Trophoblast cell (in vitro differentiated cells and primary cell): ENCODE measurements at regions not wholly inside any gene's neighbourhood (a gene's known extent, or its start where the extent isn't known, plus 50 kb on each side); places are given as distances from the start of the nearest gene placed in this dataset.

Source experiments
- DNase-seq, 2 donors: peaks; one replicate each; pipeline ENCODE4 v3.0.0-alpha.2; 2016
- H2AFZ ChIP-seq: 2 replicates; pipeline ENCODE4 v1.6.1; 2013; ENCODE audit warnings: low read length, moderate library complexity, mild to moderate bottlenecking; ENCODE audit not compliant: insufficient read depth, poor library complexity
- H2AK5ac ChIP-seq: 2 replicates; pipeline ENCODE4 v1.6.1; 2013; ENCODE audit warnings: mild to moderate bottlenecking, low read length
- H2BK120ac ChIP-seq: 2 replicates; pipeline ENCODE4 v1.6.1; 2013; ENCODE audit warnings: low read length, mild to moderate bottlenecking, moderate library complexity; ENCODE audit not compliant: insufficient read depth, poor library complexity
- H2BK12ac ChIP-seq: 2 replicates; pipeline ENCODE4 v1.6.1; 2013; ENCODE audit warnings: mild to moderate bottlenecking, low read length, moderate library complexity
- H2BK5ac ChIP-seq: 2 replicates; pipeline ENCODE4 v1.6.1; 2013; ENCODE audit warnings: low read length, low read depth, moderate library complexity, mild to moderate bottlenecking; ENCODE audit not compliant: poor library complexity
- H3K14ac ChIP-seq: 2 replicates; pipeline ENCODE4 v1.6.1; 2013; ENCODE audit warnings: mild to moderate bottlenecking, low read length
- H3K18ac ChIP-seq: 2 replicates; pipeline ENCODE4 v1.6.1; 2013; ENCODE audit warnings: mild to moderate bottlenecking, low read length
- H3K23ac ChIP-seq: 2 replicates; pipeline ENCODE4 v1.6.1; 2013; ENCODE audit warnings: low read length
- H3K27ac ChIP-seq: 2 replicates; pipeline ENCODE4 v1.5.1; 2013; ENCODE audit warnings: low read depth, mild to moderate bottlenecking, inconsistent platforms, low read length, moderate library complexity
- H3K27me3 ChIP-seq: 2 replicates; pipeline ENCODE4 v1.6.1; 2013; ENCODE audit warnings: inconsistent platforms, mild to moderate bottlenecking, low read length, moderate library complexity; ENCODE audit not compliant: insufficient read depth
- H3K36me3 ChIP-seq, 2 experiments: 1 replicate in 1 of 2; 2 replicates in 1 of 2; pipeline ENCODE4 v1.6.1; 2013; ENCODE audit warnings: low read length in 2 of 2, mild to moderate bottlenecking in 2 of 2, moderate library complexity in 1 of 2; ENCODE audit not compliant: insufficient read depth in 2 of 2, control insufficient read depth in 1 of 2
- H3K4ac ChIP-seq: 2 replicates; pipeline ENCODE4 v1.6.1; 2013; ENCODE audit warnings: low read depth, mild to moderate bottlenecking, low read length, moderate library complexity
- H3K4me1 ChIP-seq, 2 experiments: 1 replicate in 1 of 2; 2 replicates in 1 of 2; pipeline ENCODE4 v1.6.1; 2013; ENCODE audit warnings: low read length in 2 of 2, mild to moderate bottlenecking in 2 of 2, moderate library complexity in 1 of 2; ENCODE audit not compliant: insufficient read depth in 2 of 2, control insufficient read depth in 1 of 2
- H3K4me2 ChIP-seq: 2 replicates; pipeline ENCODE4 v1.6.1; 2013; ENCODE audit warnings: inconsistent platforms, mild to moderate bottlenecking, low read length, moderate library complexity
- H3K4me3 ChIP-seq: 2 replicates; pipeline ENCODE4 v1.5.1; 2013; ENCODE audit warnings: mild to moderate bottlenecking, low read depth, low read length, inconsistent platforms
- H3K79me1 ChIP-seq: one replicate; pipeline ENCODE4 v1.6.1; 2013; ENCODE audit warnings: low read length
- H3K79me2 ChIP-seq: 2 replicates; pipeline ENCODE4 v1.6.1; 2013; ENCODE audit warnings: low read length, mild to moderate bottlenecking; ENCODE audit not compliant: control insufficient read depth, insufficient read depth, poor library complexity
- H3K9ac ChIP-seq: 2 replicates; pipeline ENCODE4 v1.6.1; 2013; ENCODE audit warnings: mild to moderate bottlenecking, low read length
- H3K9me3 ChIP-seq: 2 replicates; pipeline ENCODE4 v1.6.1; 2013; ENCODE audit warnings: low read depth, mild to moderate bottlenecking, control low read depth, inconsistent platforms, low read length; ENCODE audit not compliant: insufficient read depth
- H4K12ac ChIP-seq: 2 replicates; pipeline ENCODE4 v1.6.1; 2013; ENCODE audit warnings: low read depth, mild to moderate bottlenecking, low read length, moderate library complexity
- H4K8ac ChIP-seq: 2 replicates; pipeline ENCODE4 v1.6.1; 2013; ENCODE audit warnings: low read depth, mild to moderate bottlenecking, low read length, moderate library complexity
- H4K91ac ChIP-seq: one replicate; pipeline ENCODE4 v1.6.1; 2013; ENCODE audit warnings: low read depth, mild to moderate bottlenecking, low read length, moderate library complexity
- WGBS: extraction: QIAGEN DNeasy Blood & Tissue Kit; methylation state at CpG from one replicate; pipeline ENCODE4 v1.1.7; 2013; ENCODE audit warnings: missing lambda C conversion rate; ENCODE audit not compliant: insufficient read length, insufficient coverage; ENCODE audit errors: extremely low coverage; 5-methylcytosine and 5-hydroxymethylcytosine counted together

- Histone ChIP-seq H3K36me3 (no peaks in the 10 kb centered on the region), H3K4me2 (no peak overlapping the region), H2AFZ (no peak overlapping the region), H2BK12ac (no peak overlapping the region), H3K23ac (no peak overlapping the region), H2AK5ac (no peak overlapping the region), H3K27me3 (no peaks in the 10 kb centered on the region), H3K14ac (no peak overlapping the region), H2BK5ac (no peak overlapping the region), H2BK120ac (no peak overlapping the region), H4K12ac (no peak overlapping the region), H4K91ac (no peak overlapping the region), H3K4me3 (no peak overlapping the region), H3K4ac (no peak overlapping the region), H3K18ac (no peak overlapping the region), H3K9me3 (no peaks in the 10 kb centered on the region), H3K27ac (no peak overlapping the region), H3K79me1 (no peaks in the 10 kb centered on the region), H3K4me1 (no peaks in the 10 kb centered on the region), H3K79me2 (no peaks in the 10 kb centered on the region), H4K8ac (no peak overlapping the region), H3K9ac (no peak overlapping the region)
- WGBS: no CpG with 5 or more reads among the region's 5 CpGs
- no peak for DNase-seq
Observed at GRCh38 chr1:19564366-19564765, 79.0 kb upstream of the CAPZB start.

- H3K9me3 ChIP-seq: no peaks in the 10 kb centered on the region
- H3K27ac ChIP-seq: no peak overlapping the region
- H3K4me2 ChIP-seq: no peak overlapping the region
- no peak overlapping the region for H2BK5ac ChIP-seq
- no peaks in the 10 kb centered on the region for H3K4me1 ChIP-seq
- no peak overlapping the region for H2AFZ ChIP-seq
- H2BK12ac ChIP-seq: no peak overlapping the region
- no peak overlapping the region for H4K91ac ChIP-seq
- WGBS: no CpG with 5 or more reads among the region's 15 CpGs
- no peak overlapping the region for H3K4ac ChIP-seq
- H4K12ac ChIP-seq: no peak overlapping the region
- no peak overlapping the region for H3K18ac ChIP-seq
- H3K79me2 ChIP-seq: no peaks in the 10 kb centered on the region
- H3K4me3 ChIP-seq: no peak overlapping the region
- no peaks in the 10 kb centered on the region for H3K27me3 ChIP-seq
- DNase-seq: no peak
- H3K23ac ChIP-seq: no peak overlapping the region
- H3K14ac ChIP-seq: no peak overlapping the region
- H2AK5ac ChIP-seq: no peak overlapping the region
- H3K79me1 ChIP-seq: no peaks in the 10 kb centered on the region
- no peak overlapping the region for H2BK120ac ChIP-seq
- no peak overlapping the region for H3K9ac ChIP-seq
- no peak overlapping the region for H4K8ac ChIP-seq
- no peaks in the 10 kb centered on the region for H3K36me3 ChIP-seq
Observed at GRCh38 chr1:19563324-19564097, 78.2 kb upstream of the CAPZB start.

- H3K27ac ChIP-seq: no peak overlapping the region
- H2BK12ac ChIP-seq: no peak overlapping the region
- no peak overlapping the region for H2BK120ac ChIP-seq
- no CpG with 5 or more reads among the region's 2 CpGs for WGBS
- no peak overlapping the region for H3K4me2 ChIP-seq
- no peak overlapping the region for H4K12ac ChIP-seq
- H3K4me3 ChIP-seq: no peak overlapping the region
- no peak overlapping the region for H3K23ac ChIP-seq
- H3K14ac ChIP-seq: no peak overlapping the region
- H3K79me1 ChIP-seq: no peaks in the 10 kb centered on the region
- DNase-seq: no peak
- H3K9ac ChIP-seq: no peak overlapping the region
- no peaks in the 10 kb centered on the region for H3K4me1 ChIP-seq
- no peaks in the 10 kb centered on the region for H3K36me3 ChIP-seq
- H2AK5ac ChIP-seq: no peak overlapping the region
- H2BK5ac ChIP-seq: no peak overlapping the region
- H3K79me2 ChIP-seq: no peaks in the 10 kb centered on the region
- no peak overlapping the region for H2AFZ ChIP-seq
- H4K8ac ChIP-seq: no peak overlapping the region
- H4K91ac ChIP-seq: no peak overlapping the region
- H3K18ac ChIP-seq: no peak overlapping the region
- no peaks in the 10 kb centered on the region for H3K9me3 ChIP-seq
- H3K4ac ChIP-seq: no peak overlapping the region
- H3K27me3 ChIP-seq: no peaks in the 10 kb centered on the region
Observed at GRCh38 chr1:19562847-19563246, 77.5 kb upstream of the CAPZB start.

- WGBS: no CpG with 5 or more reads among the region's 4 CpGs
- no peak overlapping the region for H4K8ac ChIP-seq
Observed at GRCh38 chr1:19560480-19560879, 75.1 kb upstream of the CAPZB start.

More at GRCh38 chr1:19560480-19560879, 75.1 kb upstream of the CAPZB start:
- Histone ChIP-seq H4K12ac (no peak overlapping the region), H2BK120ac (no peak overlapping the region), H3K14ac (no peak overlapping the region), H3K18ac (no peak overlapping the region), H2BK12ac (no peak overlapping the region), H3K79me2 (no peaks in the 10 kb centered on the region), H2BK5ac (no peak overlapping the region), H3K9me3 (no peaks in the 10 kb centered on the region), H3K4ac (no peak overlapping the region), H3K36me3 (no peaks in the 10 kb centered on the region), H2AFZ (no peak overlapping the region), H3K4me1 (no peaks in the 10 kb centered on the region), H2AK5ac (no peak overlapping the region), H3K23ac (no peak overlapping the region), H3K27me3 (no peaks in the 10 kb centered on the region), H4K91ac (no peak overlapping the region), H3K79me1 (no peaks in the 10 kb centered on the region), H3K27ac (no peak overlapping the region), H3K9ac (no peak overlapping the region), H3K4me2 (no peak overlapping the region), H3K4me3 (no peak overlapping the region)
- DNase-seq: no peak
